HG03571 (cell line): ENCODE measurements at regions not wholly inside any gene's neighbourhood (a gene's known extent, or its start where the extent isn't known, plus 50 kb on each side); places are given as distances from the start of the nearest gene placed in this dataset.

ENCODE experiments used
- ATAC-seq: cut with Tn5 transposase; IDR thresholded peaks from one replicate; pipeline ENCODE4 v1.9.1; 2021; ENCODE audit not compliant: unreplicated experiment

DNA sequence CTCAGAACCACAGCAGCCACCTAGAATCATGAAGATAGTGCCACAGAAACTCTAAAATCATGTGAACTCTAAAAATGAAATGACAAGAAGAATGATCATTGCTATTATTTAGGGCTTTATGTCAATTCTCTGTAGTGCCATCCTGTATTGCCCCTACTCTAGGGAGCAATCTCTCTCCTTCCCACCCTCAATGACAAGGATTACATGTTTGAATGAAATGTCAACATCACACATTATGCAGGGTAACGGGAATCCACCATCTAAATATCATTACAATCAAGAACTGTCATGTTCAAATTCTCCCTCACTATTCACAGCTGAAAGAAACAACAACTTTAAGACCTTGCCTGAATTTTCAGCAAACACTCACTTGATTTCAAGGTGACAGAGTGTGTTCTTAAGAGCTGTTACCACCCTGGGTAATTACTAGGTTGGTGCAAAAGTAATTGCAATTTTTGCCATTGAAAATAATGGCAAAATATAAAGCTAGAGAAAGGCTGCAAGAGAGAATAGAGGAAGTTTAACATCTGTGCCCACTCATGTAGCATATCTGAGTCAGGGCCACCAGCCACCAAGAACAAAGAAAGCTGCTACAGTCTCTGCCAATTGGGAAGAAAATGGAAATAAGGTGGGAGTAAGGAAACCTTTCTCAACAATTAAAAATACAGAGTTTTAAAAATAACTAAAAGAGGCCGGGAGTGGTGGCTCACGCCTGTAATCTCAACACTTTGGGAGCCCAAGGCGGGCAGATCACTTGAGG, 112.8 kb upstream of the PSMD7 start:
- no peak for ATAC-seq

DNA sequence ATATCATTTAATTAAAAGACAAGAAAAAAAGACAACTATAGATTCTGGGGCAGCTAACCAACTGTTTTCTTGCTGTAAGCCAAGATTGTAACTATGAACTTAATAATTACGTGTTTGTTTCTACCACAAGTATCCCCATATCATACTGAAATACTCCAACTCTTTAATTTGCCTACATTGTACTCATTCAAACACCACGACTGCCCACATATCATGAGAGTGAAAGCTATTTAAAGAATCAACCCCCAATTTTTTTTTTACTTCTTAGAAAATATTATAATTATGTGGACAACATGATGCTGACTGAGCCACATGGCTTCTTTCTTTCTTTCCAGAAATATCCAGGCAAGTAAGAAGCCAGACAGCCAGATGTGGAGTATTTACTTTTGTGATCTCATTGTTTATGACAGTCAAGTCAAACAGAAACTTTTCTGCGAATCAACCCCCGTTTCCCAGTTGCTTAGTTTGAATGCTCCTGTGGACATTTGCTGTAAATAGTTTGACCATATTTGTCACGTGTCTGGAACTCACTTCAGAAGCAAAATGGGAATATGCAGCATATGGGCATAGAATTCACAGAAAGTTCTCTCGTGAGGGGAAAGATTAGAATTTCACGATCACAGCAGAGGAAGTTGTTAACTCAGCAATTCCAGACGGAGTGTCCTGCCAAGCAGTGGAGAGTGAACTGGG, 126.8 kb upstream of the PSMD7 start:
- ATAC-seq = no peak

DNA sequence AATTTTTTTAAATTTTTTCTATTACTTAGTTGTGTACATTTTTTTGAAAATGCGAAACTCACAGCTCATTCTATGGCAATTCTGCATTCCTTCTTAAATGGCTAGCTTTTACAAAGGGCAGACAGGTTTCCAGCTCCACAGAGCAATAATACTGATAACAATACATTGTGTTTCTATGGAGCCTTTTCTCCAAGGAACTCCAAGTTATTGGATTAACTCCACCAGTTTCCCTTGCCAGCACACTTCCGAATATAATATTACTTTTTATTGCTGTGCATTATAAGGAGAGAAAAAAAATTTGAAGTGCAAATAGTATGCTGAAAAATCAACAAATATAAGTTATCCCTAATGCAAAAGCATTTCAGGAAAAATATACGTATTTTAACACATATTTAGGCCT, 127.5 kb upstream of the PSMD7 start:
- ATAC-seq = no peak

DNA sequence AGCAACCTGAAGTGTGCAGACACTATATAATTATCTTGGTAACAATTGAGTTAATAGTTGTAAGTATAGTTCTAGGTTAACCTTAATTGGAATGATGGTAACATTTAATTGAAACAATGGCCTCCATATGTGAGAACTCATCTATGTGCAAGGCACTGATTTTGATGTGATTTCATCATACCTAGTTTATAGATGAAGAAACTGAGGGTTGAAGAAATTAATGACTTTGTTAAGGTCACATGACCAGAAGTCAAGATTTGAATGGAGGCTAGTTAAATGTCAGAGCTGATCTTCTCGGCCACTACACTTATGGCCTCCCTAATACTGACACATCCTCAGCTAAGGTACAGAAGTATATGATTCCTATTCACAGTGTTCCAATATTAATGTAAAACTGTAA, 128.2 kb upstream of the PSMD7 start:
- ATAC-seq = no peak

DNA sequence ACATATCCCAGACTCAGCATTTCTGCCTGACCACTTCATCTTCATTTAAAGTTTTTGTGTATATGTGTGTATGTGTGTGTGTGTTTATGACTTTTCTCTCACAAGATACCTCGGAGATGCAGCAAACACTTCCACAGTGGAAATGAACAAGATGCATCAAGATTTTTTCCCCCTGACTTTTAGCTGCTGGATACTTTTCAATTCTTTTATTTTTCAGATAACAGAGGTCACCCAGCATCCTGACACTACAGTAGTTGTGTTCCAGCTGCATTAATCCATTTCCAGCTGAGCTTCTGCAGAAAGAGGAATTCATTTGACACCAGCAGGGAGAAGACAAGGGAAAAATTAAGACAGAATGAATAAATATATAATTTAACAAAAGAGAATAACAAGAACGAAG, 130.2 kb upstream of the PSMD7 start:
- no peak for ATAC-seq

DNA sequence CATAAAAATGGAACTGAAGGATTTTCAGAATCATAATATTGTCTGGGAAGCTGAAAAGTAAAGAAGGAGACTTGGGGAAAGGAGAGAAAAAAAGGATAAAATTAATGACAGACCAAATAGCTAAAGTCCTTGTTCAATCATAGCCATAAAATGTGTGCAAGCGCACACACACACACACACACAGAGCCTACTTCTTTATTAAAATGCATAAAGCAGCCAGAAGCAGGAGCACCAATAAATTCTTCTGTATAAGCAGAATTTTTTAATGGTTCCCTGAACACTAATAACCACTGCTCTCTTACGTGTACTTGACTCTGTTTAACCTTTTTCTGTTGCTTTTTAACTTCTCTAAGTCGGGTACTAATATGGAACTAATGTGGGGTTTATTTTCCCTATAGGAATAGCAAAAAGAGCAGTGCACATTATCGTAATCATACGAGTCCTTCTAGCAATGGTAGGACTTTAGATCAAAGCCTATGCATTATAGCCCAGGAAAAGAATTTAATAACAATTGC, 131.0 kb upstream of the PSMD7 start:
- ATAC-seq = no peak

DNA sequence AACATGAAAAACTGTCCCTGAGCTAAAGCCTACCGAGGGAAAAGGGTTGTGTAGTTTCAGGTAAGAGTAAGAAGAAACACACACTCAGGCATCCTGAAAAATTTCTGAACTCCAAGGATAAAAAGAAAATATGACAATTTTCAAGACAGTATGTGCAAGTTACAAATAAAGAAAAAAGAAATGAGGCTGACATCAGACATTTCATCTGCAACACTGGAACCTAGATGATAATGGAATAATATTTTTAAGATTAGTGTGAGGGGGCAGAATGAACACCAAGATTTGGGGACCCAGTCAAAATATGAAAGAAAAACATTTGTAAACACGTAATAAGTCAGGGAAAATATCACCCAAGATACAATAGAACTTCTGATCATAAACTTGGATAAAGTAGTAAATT, 135.9 kb upstream of the PSMD7 start:
- no peak for ATAC-seq

DNA sequence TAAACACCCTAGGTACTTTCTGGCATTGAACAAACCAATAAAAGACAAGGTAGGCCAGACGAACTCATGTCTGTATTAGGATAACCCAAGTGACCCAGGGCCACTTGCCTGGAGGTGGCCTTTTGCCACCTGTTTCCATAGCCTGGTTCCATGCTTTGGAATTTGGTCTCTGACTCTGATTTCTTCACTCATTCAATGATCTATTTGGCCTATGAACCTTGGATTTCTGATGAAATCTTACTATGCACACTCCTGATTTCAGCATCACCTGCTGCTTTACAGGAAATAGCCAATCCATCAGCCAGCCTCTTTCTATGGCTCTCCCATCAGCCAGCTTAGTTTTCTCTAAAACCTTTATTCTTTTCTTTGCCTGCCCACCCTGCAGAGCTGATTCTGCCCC, 142.8 kb upstream of the PSMD7 start:
- no peak for ATAC-seq

DNA sequence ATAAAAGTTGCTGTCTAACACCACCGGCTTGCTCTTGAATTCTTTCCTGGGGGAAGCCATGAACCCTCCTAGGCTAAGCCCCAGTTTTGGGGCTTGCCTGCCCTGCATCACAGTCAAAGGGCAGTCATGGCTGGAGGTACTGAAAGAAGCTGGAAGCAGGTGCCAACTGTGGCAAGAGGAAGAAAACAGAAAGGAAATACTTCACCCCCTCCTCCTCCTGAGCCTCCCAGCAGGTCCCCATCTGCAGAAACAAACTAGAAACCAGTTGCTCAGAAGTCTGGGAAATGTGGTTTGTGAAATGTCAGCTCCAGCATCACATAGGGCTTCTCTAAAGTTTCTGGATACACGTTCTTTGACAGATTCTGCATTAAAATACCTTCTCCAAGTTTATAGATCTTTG, 150.0 kb upstream of the PSMD7 start:
- no peak for ATAC-seq

DNA sequence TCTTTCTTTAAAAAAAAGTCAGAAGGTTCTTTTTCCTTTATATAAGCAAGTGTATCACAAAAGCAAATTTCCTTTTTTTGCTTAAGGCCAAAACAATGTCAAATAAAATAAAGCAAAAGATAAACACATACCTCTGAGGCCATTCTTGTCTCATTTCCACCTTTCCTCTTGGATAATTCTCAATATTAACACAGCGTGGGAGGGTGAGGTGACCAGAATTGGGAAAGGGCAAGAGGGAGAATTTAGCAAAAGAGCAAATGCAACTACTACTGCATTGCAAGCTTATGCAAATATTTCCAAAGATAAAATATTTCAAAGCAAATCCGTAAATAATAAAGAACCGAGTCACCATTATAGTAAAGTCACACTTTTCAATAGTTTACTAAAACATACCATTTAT, 153.4 kb upstream of the PSMD7 start:
- ATAC-seq = no peak

DNA sequence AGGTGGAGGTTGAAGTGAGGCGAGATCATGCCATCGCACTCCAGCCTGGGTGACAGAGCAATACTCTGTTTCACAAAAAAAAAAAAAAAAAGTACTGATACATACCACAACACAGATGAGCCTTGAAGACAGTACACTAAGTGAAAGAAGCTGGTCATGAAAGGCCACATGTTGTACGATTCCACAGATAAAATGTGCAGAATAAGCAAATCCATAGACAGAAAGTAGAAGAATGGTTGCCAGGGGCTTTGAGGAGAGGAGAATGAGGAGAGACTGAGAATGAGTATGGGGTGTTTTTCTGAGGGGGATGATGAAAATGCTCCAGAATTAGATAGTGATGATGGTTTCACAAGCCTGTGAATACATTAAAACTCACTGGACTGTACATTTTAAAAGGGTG, 155.6 kb upstream of the PSMD7 start:
- ATAC-seq = no peak

DNA sequence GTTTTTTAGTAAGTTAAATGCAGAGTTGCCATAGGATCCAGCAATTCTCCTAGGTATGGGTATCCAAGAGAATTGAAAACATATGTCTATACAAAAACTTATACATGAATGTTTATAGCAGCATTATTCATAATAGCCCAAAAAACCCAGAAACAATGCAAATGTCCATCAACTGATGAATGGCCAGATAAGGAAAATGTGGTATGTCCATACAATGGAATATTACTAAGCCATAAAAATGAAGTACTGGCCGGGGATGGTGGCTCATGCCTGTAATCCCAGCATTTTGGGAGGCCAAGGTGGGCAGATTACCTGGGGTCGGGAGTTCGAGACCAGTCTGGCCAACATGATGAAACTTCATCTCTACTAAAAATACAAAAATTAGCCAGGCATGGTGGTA, 156.1 kb upstream of the PSMD7 start:
- no peak for ATAC-seq

DNA sequence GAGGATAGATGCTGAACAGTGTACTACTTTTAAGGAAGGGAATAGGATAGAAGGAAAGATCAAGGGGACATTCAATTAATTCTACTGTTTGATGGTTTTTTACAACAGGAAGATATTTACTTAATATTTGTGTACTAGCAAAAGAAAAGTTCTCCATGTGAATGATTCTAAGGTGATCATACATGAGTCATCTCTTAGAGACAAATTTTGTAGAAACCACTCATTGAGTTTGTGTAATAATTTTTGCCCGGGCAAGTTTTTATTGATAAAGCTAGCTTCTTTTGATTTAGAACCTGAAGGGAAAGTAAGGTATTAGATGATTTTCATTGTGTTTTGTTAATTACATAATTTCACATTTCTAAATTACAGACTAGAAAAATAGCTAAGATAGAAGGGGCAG, 172.8 kb upstream of the PSMD7 start:
- ATAC-seq = no peak

DNA sequence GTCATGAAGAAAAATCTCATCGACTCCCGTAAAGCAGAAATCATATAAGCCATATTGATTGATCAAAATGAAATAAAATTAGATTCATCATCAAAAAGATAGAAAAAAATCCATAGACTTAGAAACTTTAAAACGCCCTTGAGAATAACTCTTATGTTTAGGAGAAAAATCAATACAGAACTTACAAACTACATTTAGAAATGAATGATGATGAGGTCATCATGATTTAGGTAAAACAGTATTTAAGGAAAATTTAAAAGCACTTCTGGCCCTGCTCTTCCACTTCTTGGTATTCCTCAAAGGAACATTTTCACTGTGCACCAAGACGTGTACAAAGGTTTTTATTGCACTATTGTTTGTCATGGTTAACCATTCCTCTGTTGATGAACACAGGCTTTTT, 173.4 kb upstream of the PSMD7 start:
- ATAC-seq = no peak

DNA sequence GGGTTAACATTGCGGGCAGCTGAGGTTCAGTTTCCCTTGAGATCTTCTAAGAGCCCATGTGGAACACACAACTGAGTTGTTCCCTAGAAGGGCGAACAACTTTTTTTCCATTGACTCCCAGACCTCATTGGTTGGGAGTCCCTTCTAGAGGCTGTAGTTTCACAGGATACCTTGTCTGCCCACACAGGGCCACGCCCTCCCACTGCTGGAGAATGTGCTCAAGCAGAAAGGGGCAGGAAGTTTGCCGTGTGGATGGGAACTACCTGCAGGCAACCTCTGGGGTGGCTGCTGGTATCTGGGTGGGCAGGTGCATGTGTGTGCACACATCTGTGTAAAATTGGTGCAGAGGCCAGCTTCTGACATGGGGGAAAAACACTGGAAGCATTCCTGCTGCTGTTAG, 178.8 kb upstream of the PSMD7 start:
- ATAC-seq = no peak

DNA sequence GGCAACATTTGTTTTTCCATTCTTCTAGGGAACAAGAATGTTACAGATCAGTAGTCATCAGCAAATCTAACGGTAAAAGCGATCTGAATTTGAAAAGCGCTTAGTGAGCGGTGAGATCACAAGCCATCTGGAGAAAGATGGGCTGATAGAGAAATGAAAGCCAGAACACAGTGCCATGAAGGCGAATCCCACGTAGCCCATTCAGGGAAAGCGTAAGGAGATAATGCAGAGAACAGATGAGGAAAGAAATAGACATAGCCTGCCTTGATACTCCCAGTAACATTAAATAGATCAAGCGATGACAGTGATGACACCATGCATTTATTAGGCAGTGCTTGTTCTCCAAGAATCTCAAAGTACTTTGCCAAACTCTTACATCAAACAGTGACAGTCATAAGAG, 183.1 kb upstream of the PSMD7 start:
- ATAC-seq = no peak

DNA sequence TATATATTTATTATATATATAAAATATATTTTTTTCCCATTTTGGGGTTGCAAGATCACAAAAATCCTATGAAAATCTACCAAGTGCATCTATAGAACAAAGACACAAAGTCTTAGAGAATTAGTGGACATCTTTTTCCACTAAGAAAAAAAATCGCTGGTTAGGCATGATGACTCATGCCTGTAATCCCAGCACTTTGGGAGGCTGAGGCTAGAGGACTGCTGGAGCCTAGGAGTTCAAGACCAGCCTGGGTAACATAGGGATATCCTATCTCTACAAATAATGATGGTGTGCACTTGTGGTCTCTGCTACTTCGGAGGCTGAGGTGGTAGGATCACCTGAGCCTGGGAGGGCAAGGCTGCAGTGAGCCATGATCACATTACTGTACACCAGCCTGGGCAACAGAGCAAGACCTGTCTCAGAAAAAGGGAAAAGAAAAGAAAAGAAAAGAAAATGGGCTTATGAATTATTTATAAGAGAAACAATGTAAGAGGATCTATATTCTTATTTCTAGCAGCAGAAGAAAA, 185.1 kb upstream of the PSMD7 start:
- no peak for ATAC-seq

DNA sequence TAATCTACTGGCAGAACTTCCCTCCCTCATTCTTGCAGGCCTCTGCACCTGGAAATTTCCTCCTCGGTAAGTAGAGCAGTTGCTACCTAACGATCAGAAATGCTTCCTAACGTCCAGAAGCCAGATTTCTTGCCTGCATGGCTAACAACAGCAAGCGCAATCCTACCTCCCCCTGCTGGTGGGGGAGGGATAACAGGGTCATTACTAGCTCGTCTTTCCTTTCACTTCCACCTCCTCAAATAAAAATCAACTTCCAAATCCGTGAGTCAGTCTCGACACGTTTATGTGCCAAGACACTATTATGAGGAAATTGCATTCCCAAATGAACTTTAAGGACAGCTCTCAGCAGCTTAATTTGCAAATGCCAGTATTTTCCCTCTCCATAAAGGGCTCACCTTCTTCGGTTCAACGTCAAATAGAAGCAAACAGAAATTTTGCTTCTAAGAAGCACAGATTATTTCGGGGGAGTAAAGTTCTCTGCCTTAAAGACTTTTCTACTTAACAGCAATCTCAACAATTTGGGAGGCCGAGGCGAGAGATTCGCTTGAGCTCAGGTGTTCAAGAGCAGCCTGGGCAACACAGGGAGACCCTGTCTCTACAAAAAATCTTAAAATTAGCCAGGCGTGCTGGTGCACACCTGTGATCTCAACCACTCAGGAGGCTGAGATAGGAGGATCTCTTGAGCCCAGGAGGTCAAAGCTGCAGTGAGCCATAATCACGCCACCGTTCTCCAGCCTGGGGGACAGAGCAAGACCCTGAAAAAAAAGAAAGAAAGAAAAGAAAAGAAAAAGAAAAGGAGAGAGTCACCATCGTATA, 188.6 kb upstream of the PSMD7 start:
- ATAC-seq = no peak

DNA sequence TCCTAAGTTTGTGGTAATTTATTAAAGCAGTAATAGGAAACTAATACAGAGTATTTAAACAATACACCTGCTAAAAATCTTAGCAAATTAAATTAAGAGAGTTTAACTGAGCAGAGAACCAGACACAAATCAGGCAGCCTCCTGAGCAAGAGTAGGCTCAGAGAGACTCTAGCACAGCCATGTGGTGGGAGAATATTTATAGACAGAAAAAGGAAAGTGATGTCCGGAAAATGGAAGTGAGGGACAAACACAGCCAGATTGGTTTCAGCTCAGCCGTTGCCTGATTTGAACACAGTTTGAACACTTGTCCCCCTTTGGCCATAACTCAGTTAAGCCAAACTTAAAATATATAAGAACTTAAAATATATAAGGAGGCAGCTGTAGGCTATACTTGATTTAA, 192.6 kb upstream of the PSMD7 start:
- ATAC-seq = no peak

DNA sequence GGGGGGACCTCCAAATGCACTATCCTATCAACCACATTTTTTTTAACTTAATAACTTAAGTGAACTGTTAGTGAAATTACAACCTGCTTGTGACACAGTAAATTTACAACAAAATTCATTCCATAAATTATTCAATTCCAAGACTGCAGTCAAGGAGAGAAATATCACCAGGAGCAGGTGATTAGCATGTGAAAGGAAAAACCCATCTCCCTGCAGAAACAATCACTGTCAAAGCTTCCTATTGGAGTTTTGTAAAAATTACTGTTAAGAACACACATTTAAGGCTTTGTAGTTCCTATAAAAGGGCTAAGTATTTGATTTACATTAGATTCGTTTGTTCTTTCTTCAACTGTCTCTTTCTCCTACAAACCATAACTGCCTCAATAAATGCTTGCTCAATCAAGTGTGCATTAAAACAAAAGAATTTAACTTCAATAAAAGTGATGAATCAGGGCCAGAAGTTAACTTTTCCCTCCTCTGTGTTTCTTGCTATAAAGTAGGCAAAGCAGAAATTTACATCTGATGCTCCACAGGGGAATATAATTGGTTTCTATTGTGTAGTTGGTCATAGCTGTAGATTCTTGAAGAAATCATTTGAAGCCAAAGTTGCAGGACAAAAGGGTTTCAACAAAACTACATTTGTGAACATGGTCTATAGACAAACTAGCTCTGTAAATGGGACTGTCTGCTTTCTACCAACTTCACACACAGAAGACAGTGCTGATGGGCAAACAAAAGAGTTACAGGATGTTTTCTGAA, 195.1 kb upstream of the PSMD7 start:
- no peak for ATAC-seq
